HG03159 (cell line): ENCODE measurements at regions not wholly inside any gene's neighbourhood (a gene's known extent, or its start where the extent isn't known, plus 50 kb on each side); places are given as distances from the start of the nearest gene placed in this dataset.
"Not testable (repeated sequence)": the region's sequence is repeated elsewhere in the genome, so short reads cannot be mapped to it uniquely, and the experiment has no call there.

Experiments
- ATAC-seq: cut with Tn5 transposase; IDR thresholded peaks from one replicate; pipeline ENCODE4 v1.9.1; 2021; ENCODE audit warnings: mild to moderate bottlenecking, moderate library complexity; ENCODE audit not compliant: unreplicated experiment

- no peak for ATAC-seq
Measured at GRCh38 chr9:89853931-89854330, 249.1 kb downstream of the GADD45G start.

GRCh38 chr9:89854715-89855475 is 250.1 kb downstream of the GADD45G start:
- no peak for ATAC-seq

DNA sequence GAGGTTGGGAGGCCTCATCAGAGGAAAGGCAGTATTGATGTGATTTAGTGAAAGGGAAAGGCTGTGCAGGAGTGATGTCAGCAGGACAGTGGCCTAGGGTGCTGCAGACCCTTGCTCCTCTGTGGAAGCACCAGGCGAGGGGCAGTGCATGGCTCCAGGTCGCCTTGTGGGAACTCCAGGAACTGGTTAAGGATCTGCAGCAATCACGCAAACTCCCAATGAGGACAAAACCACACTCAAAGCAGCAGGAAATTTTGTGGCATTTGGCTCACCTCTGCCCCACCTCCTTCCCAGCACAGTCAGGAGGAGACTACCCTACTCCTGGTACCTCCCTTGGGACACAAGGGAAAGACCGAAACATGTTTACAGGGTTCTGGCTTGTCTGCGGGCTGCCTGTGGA is 251.5 kb downstream of the GADD45G start:
- not testable (repeated sequence) for ATAC-seq

DNA sequence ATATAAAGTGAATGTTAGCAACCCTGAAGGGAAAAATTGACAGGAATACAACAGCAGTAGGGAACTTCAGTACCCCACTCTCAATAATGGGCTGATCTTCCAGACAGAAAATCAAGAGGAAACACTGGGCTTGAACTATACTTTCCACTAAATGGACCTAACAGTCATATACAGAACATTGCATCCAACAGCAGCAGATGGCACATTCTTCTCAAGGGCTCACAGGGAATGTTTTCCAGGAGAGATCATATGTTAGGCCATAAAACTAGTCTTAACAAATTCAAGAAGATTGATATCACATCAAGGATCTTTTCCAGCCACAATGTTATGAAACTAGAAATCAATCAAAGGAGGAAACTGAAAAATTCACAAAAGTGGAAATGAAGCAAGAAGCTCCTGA is 252.1 kb downstream of the GADD45G start:
- not testable (repeated sequence) for ATAC-seq

- ATAC-seq: not testable (repeated sequence)
Measured at GRCh38 chr9:89859842-89860241, 255.0 kb downstream of the GADD45G start.

DNA sequence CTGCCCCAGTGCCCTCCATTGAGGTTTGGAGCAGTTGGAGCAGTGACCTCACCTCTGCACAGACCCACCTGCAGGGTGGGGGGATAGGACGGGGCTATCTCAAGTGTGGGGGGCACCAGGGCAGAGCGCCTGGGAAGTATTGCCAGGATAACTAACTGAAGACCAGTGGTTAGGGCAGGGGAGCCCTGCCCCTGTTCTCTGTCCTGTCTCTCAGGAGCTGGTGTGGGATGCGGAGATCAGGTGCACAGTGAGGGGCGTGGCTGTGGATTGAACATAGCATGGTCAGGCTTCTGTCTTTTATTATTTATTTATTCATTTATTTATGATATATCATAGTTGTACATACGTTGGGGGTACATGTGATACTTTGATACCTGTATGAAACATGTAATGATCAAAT is 256.6 kb downstream of the GADD45G start:
- ATAC-seq: not testable (repeated sequence)

DNA sequence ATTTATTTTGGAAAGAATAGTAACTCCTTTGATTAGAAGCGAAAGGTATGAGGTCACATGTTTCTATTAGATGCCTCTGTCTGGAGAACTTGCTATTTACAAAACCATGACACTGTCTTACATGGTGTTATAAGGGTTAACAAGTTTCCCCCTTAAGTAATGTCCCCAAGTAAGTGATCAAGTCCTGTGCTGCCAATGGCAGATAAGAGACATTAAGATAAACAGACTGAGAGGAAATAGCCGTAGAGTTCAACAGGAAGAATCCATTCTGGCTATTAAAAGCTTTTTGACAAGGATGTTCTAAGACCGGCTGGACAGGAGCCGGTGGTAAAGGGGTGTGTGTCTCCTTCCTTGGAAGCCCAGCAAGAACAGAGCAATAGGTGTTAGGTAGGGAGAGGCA is 257.5 kb downstream of the GADD45G start:
- no peak for ATAC-seq

DNA sequence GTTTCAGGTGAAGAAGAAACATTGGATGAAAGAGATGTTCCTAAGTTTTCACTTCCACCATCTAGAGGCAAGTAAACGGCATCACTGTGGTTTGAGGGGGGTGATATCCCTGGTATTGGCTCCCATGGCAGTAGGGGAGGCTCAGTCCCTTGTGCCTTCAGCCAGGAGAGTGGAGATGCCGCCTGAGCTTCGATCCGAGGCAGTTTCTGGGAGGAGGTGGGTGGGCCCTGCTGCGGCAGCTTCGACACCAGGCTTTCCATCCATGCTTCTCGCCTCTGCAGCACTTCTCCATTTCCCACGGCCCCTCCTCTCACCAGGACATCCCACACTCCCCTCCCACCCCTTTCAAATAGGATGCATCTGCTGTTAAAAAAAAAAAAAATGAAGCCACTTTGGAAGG is 258.3 kb downstream of the GADD45G start:
- ATAC-seq: no peak

GRCh38 chr9:89863837-89864236 is 259.0 kb downstream of the GADD45G start:
- ATAC-seq: no peak

DNA sequence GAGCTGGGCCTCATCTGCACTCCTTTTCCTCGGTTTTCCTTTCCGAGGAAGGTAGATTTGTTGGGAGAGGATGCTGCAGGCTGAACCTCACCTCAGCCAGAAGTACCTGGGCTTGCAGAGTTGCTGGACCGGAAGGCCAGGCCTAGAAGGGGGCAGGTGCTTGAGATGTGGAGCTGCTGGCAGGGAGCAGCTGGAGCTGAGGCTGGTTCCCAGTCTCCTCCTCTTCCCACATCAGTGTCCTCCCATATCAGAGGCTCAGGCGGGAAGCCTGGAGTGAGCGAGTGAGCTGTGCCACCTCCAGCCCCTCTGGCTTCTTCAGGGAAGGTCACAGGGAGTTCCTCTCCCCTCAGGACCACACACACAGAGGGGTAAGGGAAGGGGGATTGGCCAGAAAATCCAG is 259.4 kb downstream of the GADD45G start:
- no peak for ATAC-seq

DNA sequence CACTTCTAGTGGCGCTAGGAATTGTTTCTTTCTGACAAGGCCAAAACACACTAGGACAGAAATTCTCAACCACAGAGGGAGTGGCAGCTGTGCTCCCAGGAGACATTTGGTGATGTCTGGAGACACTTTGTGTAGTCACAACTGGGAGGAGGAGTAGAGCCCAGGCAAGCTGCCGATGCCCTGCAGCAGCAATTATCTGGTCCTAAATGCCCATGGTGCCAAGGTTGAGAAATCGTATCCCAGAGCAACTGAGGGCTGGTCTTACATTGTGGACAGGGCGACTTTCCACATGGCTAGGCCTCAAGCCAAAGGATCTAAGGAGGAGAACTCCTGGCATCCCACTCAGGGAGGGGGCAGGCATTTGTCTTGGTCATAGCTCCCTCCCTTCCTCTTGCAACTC is 259.9 kb downstream of the GADD45G start:
- ATAC-seq: no peak

DNA sequence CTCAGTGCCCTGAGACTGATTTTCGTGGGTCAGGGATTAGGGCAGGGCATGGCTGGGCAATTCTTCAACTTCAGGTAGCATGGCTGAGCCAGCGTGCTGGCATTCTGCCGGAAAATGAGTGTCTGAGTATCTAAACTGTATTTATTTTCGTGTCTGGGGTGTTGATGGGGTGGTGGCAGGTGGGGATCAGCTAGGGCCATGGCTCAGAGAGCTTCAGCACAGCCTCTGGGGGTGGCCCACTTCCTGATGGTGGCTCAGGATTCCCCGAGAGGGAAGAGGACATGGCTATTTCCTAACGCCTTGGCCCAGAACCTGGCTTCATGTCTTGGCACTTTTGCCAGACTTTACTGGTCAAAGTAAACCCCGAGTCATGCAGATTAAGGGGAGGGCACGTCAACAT is 260.5 kb downstream of the GADD45G start:
- ATAC-seq: no peak

DNA sequence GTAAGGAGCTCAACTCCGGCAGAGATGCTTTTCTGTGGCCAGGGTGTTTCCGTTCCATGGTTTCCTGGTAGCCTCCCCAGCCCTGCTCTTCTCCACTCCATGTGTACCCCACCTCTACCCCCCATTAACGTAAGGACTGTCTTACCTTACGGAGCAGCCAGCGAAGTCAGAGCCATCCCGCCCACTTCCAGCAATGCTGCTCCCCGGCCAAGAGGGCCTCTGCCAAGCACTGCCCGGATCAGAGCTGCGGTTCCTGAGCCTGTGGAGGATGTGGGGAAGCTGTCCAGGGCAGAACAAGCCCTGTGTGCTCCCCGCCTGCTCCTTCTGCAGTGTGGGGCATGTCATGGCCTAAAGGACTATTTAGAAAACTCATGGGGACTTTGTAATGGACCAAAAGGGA is 261.2 kb downstream of the GADD45G start:
- ATAC-seq: no peak

GRCh38 chr9:89866701-89867100 is 261.9 kb downstream of the GADD45G start:
- ATAC-seq: no peak

DNA sequence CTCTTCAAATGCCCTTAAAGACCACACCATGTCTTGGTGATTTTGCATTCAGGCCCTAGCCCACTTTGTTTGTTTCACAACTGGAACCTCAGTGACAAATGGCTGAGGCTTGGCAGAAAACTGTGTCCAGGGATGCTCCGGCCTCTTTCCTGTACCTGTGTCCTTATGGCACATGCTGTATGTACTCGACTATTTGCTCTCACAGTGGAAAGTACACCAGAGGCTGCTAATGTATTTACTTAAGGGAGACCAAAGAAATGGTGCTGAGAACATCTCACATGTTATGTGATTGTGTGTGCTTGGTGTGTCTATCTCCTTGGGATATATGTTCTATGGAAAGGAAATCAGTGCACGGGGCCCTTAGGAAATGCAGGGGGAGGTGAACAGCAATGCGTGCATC is 263.3 kb downstream of the GADD45G start:
- ATAC-seq: no peak

DNA sequence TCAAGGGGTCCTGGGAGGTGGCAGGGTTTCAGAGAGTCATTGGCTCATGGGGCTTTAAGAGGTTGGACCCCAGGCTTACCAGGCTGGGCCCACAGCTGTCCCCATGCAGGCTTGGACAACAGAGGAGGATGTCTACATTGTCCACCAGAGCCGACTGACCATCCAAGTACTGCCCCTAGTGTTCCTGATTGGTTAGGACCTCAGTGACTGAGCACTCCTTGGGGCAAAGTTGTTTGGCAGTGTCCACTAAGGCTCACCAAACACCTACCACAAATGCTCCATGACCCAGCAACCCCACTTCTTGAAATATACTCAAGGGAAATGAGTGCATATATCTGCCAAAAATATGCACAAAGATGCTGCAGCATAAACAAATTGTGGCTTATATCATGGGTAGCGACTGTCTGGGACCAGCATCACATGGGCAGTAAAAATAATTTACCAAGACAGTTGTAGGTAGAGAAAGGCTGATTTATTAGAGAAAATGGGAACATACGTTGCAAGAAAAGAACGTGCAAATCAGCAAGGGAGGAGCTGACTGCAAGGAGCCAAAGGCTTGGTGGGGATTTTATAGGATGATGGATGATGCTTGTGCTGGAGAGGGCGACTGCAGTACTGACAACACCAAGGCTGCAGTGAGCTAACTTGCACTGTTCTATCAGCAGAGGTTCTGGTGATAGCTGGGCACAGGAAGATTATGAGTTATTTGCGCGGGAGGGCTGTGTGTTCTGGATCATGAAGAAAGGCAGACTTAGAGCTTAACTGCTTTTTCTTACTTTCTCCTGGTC is 265.2 kb downstream of the GADD45G start:
- ATAC-seq: no peak

DNA sequence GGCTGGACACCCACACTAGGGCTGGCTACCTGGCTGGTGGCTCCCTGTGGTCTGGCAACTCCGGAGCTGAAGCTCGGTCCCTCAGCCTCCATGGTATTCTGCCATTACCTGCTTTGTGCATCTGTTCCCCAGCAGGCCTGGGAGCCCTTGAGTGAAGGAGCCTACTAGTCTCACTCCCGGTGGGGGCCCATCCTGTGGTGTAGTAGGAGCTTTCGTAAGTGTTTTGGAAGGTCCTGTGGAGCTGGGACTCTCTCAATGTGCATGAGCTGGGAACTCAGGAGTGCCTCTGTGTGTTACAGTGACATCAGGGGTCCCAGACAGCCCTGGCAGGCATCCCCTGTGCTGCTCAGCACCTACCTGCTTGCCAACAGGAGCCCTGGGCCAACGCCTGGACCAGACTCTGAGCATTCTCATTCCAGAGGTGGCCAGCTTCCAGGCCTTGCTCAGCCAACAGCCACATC is 267.1 kb downstream of the GADD45G start:
- ATAC-seq: no peak

DNA sequence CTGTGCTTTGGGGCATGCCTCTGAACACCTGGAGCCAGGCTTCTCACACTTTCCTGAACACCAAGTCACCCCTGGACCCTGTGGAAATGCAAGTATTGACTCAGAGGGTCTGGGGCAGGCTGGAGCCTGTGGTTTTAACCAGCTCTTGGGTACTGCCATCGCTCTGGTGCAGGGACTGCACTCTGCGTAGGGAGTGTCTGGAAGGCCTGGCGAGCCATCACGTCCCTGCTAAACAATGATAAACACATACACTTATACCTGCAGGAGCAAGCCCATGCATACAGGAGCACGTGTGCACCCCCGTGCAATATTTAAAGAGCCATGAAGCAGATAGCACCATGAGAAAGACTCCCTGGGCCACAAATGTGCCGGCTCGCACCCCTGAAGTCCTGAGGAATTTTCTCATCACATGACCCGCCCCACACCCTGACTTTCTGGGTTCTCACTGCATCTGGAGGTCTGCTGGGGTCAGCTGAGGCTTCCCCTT is 267.7 kb downstream of the GADD45G start:
- no peak for ATAC-seq

DNA sequence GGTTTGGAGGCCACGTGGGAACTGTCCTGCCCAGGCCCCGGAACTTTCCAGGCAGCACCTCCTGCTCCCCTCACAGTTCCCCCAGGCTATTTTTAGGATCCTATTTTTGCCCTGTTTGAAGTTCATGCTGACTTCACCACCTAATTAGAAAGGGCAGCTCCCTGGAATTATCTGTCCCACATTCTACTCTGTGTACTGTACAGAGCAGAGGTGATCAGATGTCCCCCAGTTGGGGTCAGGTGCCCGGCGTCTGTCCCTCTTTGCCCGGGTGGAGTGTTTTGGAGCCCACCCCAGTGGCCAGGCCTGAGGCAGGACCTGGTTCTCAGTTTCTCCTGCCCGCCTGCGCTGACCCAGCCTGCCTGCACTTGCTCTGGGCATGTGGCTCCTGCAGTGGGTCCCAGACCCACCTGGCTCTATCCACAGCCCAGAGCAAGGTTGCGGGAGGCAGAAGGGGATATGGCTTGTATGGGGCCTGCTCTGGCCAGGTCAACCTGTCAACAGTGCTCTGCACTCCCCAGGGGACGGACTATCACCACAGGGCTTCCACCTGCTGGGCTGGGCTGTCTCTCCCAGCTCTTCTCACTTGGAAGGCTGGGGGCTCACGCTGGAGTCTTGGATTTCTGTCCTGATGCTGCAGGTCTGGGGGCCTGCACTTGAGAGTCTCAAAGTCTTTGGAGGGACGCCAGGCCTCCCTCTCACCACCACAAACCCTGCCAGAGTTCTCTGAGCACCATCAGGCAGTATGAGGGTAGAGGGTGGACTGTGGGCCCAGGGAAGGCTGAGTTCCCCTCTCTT is 268.3 kb downstream of the GADD45G start:
- ATAC-seq: no peak

DNA sequence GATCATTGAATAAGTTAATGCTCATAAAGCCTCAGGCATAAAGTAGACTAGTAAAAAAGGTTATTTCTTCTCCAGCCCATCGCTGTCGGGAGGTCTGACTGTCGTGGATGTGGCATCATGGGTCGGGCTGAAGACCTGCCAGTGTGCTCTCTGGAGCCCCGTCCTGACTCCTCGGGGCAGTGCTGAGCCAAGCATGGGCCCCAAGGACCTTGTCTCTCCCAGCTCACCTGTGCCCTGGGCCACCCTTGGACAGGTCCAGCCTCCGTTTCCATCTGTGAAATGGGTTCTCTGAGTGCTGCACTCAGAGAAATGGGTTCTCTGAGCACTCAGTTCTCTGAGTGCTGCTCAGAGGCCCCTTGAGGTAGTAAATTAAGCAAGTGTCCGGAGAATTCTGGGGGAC is 269.0 kb downstream of the GADD45G start:
- ATAC-seq: no peak
